Fibroblast of mammary gland (primary cell): ENCODE measurements at regions not wholly inside any gene's neighbourhood (a gene's known extent, or its start where the extent isn't known, plus 50 kb on each side); places are given as distances from the start of the nearest gene placed in this dataset.
A peak's percentile ranks its signal among the peaks of the same experiment; 100 is the strongest.

Experiments
- DNase-seq: peaks from one replicate; pipeline ENCODE4 v3.0.0-alpha.2; 2010; ENCODE audit warnings: low read depth
- H3K4me3 ChIP-seq: 2 replicates; pipeline ENCODE4 v1.5.1; 2011; ENCODE audit warnings: low read depth, mild to moderate bottlenecking, low read length, moderate library complexity; ENCODE audit not compliant: control insufficient read depth
- TF ChIP-seq, protein P1 (sequence below): conservative IDR thresholded peaks from 2 replicates; pipeline ENCODE4 v1.5.1; 2011; ENCODE audit warnings: low read depth, low read length, inconsistent platforms; ENCODE audit not compliant: control insufficient read depth, insufficient read depth

- no peak overlapping the region for H3K4me3 ChIP-seq
- DNase-seq: no peak
- TF ChIP-seq, protein P1, sequence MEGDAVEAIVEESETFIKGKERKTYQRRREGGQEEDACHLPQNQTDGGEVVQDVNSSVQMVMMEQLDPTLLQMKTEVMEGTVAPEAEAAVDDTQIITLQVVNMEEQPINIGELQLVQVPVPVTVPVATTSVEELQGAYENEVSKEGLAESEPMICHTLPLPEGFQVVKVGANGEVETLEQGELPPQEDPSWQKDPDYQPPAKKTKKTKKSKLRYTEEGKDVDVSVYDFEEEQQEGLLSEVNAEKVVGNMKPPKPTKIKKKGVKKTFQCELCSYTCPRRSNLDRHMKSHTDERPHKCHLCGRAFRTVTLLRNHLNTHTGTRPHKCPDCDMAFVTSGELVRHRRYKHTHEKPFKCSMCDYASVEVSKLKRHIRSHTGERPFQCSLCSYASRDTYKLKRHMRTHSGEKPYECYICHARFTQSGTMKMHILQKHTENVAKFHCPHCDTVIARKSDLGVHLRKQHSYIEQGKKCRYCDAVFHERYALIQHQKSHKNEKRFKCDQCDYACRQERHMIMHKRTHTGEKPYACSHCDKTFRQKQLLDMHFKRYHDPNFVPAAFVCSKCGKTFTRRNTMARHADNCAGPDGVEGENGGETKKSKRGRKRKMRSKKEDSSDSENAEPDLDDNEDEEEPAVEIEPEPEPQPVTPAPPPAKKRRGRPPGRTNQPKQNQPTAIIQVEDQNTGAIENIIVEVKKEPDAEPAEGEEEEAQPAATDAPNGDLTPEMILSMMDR: no peak
Measured at GRCh38 chr5:175306381-175306780, 137.6 kb downstream of the DRD1 start.

DNA sequence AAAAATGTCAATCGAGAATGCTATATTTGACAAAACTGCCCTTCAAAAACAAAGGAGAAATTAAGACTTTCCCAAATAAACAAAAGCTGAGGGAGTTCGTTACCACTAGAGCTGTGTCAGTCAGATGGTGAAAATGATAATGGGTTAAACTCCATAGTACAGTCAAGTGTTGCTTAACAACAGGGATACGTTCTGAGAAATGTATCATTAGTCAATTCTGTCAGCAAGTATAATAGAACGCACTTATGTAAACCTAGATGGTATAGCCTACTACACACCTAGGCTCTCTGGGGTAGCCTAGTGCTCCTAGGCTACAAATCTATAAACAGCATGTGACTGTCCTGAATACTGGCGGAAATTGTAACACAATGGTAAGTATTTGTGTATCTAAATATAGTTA is 138.7 kb downstream of the DRD1 start:
- TF ChIP-seq, protein P1: no peak
- no peak overlapping the region for H3K4me3 ChIP-seq
- DNase-seq: no peak

DNA sequence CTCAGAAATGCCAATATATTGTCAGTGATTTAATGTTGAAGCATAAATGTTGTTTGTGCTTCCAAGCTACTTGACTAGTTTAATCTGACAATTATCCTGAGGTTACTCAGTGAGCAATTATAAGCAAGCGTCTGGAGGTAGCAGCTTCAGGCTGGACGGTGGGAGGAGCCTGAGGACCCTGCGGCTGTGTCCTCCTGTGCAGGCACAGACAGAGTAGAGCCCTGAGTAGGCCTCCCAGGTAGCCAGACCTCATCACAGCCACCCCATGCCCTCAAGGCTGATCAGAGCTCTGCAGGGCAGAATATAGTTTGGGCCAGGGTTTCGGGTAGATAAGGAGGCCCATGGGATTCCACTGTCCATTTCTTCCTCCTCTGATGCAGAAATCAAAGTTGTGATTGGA is 153.6 kb downstream of the DRD1 start:
- TF ChIP-seq, protein P1: no peak
- H3K4me3 ChIP-seq: no peak overlapping the region
- DNase-seq: no peak

GRCh38 chr5:175288048-175288621 is 155.8 kb downstream of the DRD1 start:
- TF ChIP-seq, protein P1: no peak
- H3K4me3 ChIP-seq: no peak overlapping the region
- DNase-seq: peak; percentile 29

DNA sequence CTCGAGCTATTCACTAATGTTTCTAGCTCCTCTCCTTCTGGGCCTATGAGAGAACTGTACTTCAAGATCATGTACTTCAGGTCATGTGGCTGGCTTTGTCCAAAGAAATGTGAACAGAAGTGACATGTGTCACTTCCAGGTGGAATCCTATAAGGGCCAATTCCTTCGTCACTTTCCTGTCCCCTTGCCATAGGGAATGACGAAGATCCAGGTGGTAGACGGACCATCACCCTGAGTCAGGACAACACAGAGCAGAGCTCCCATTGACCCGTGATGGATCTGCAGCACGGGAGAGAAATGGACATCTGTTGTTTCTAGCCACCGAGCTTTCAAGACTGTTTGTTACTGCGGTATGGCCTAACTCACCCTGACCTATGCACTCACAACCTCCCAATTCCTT is 157.0 kb downstream of the DRD1 start:
- no peak overlapping the region for H3K4me3 ChIP-seq
- TF ChIP-seq, protein P1: no peak
- DNase-seq: no peak

GRCh38 chr5:175285261-175285660 is 158.7 kb downstream of the DRD1 start:
- H3K4me3 ChIP-seq: no peak overlapping the region
- TF ChIP-seq, protein P1: no peak
- peak; percentile 65 for DNase-seq

DNA sequence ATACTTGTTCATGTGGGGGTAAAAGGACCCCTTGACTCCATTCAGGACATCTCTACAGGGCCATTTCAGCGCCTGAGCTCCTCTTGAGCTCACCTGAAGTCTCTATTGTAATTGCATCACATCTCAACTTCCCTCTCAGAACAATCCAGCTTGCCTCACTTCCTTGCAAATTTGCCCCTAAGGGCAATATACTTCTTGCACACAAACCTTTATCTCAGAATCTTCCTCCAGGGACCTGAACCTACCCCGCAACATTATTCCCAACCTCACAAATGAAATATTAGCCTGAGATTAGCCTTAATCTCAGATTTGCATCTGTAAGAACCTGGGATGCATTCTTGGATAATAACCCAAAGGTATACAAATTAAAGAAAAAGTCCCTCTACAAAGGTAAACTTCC is 159.2 kb downstream of the DRD1 start:
- TF ChIP-seq, protein P1: no peak

More for the DNA sequence above, 159.2 kb downstream of the DRD1 start:
- DNase-seq: no peak
- H3K4me3 ChIP-seq: no peak overlapping the region
